HepG2 (cell line): ENCODE measurements at regions not wholly inside any gene's neighbourhood (a gene's known extent, or its start where the extent isn't known, plus 50 kb on each side); places are given as distances from the start of the nearest gene placed in this dataset.

Experiments used
- ATAC-seq: fragments of 200-7000 bp; cut with Tn5 transposase; 3 replicates; pipeline ENCODE4 v1.9.1; 2020; ENCODE audit warnings: mild to moderate bottlenecking, moderate library complexity
- BruUV-seq: library from RNA; stranded (reverse); fragments of 400-500 nt; replicated peaks from 2 replicates; lab custom pipeline; 2021; lab: Mats Ljungman, UMichigan
- CTCF ChIA-PET: fragments of 300-600 bp; formaldehyde crosslinking; extraction: SDS; loops from one replicate; lab custom pipeline; 2021; ENCODE audit warnings: low total read pairs, inconsistent platforms, low intra/inter-chr PET ratio; lab: Yijun Ruan, JAX
- POLR2A ChIA-PET: fragments of 350-600 bp; sonication (Branson Sonifier 250); formaldehyde crosslinking; loops from one replicate; lab custom pipeline; 2020; ENCODE audit warnings: antibody characterized with exemption, inconsistent platforms; lab: Yijun Ruan, JAX
- DNase-seq: peaks from one replicate; pipeline ENCODE4 v3.0.0-alpha.2; 2015; ENCODE audit warnings: low spot score
- FAIRE-seq: peaks from 3 replicates; lab custom pipeline; 2011; peaks lifted over from hg19 to GRCh38; lab: Jason Lieb, UNC
- H2AFZ ChIP-seq: one replicate; pipeline ENCODE4 v1.6.1; 2011; ENCODE audit warnings: low read length, inconsistent platforms
- H3K27ac ChIP-seq: fragments of 300-600 bp; 3 replicates; pipeline ENCODE4 v1.8.0; 2011; ENCODE audit warnings: mixed run types, mild to moderate bottlenecking, mixed read lengths, low read length, inconsistent platforms; ENCODE audit not compliant: insufficient read depth; ENCODE audit errors: extremely low read length
- H3K27me3 ChIP-seq, 2 experiments: fragments of 200-600 bp in 1 of 2; 2 replicates in 1 of 2; 3 replicates in 1 of 2; pipeline versions ENCODE4 v1.6.0 to v1.8.0; 2011; ENCODE audit warnings: low read length in 2 of 2, mild to moderate bottlenecking in 2 of 2, moderate library complexity in 2 of 2, inconsistent platforms in 1 of 2; ENCODE audit not compliant: insufficient read depth in 2 of 2, control insufficient read depth in 1 of 2
- H3K36me3 ChIP-seq, 2 experiments: fragments of 200-600 bp in 1 of 2; replicated peaks in 1 of 2; 2 replicates in 1 of 2; 3 replicates in 1 of 2; pipeline versions ENCODE4 v1.5.1 to v1.8.0; 2011; ENCODE audit warnings: low read length in 2 of 2, inconsistent platforms in 1 of 2; ENCODE audit not compliant: insufficient read depth in 2 of 2, control insufficient read depth in 1 of 2
- H3K4me1 ChIP-seq: 2 replicates; pipeline ENCODE4 v1.5.1; 2012; ENCODE audit warnings: low read length, inconsistent platforms; ENCODE audit not compliant: insufficient read depth
- H3K4me2 ChIP-seq: 2 replicates; pipeline ENCODE4 v1.6.0; 2011; ENCODE audit warnings: low read depth, low read length, inconsistent platforms
- H3K4me3 ChIP-seq, 3 experiments: fragments of 200-600 bp in 1 of 3; sonication (generic), shearing (Covaris generic) in 1 of 3; replicated peaks in 1 of 3; 2 replicates each; pipeline ENCODE4 v1.5.1; 2011 to 2016; ENCODE audit warnings: low read length in 3 of 3, inconsistent platforms in 2 of 3, low read depth in 2 of 3, mild to moderate bottlenecking in 2 of 3, control low read depth in 1 of 3, mixed read lengths in 1 of 3; ENCODE audit not compliant: insufficient read depth in 1 of 3
- H3K79me2 ChIP-seq: one replicate; pipeline ENCODE4 v1.6.1; 2011; ENCODE audit warnings: low read length, inconsistent platforms; ENCODE audit not compliant: insufficient read depth
- H3K9ac ChIP-seq: 2 replicates; pipeline ENCODE4 v1.6.0; 2011; ENCODE audit warnings: mild to moderate bottlenecking, low read depth, low read length, inconsistent platforms; ENCODE audit not compliant: insufficient read depth
- H3K9me3 ChIP-seq: 2 replicates; pipeline ENCODE4 v1.5.1; 2012; ENCODE audit warnings: mild to moderate bottlenecking, low read length
- H4K20me1 ChIP-seq: 2 replicates; pipeline ENCODE4 v1.6.0; 2011; ENCODE audit warnings: inconsistent platforms, mild to moderate bottlenecking, low read length, moderate library complexity; ENCODE audit not compliant: insufficient read depth
- EZH2 ChIP-seq: conservative IDR thresholded peaks from 2 replicates; pipeline ENCODE4 v1.6.1; 2012; ENCODE audit warnings: mild to moderate bottlenecking, low read depth, low read length, moderate library complexity
- HNF4G ChIP-seq, 2 experiments: sonication (generic) in 1 of 2; formaldehyde crosslinking in 1 of 2; IDR thresholded peaks; 2 replicates each; pipeline versions ENCODE4 v1.4.0 to v1.6.1; 2011 to 2020; ENCODE audit warnings: borderline replicate concordance in 2 of 2, low read depth in 2 of 2, mild to moderate bottlenecking in 2 of 2, low read length in 1 of 2, missing genetic modification reagents in 1 of 2, moderate library complexity in 1 of 2
- ZNF251 ChIP-seq: sonication (generic); formaldehyde crosslinking; IDR thresholded peaks from 2 replicates; pipeline ENCODE4 v1.9.0; 2021; ENCODE audit warnings: mild to moderate bottlenecking, missing genetic modification reagents
- ZNF414 ChIP-seq: sonication (generic); formaldehyde crosslinking; IDR thresholded peaks from 2 replicates; pipeline ENCODE4 v1.5.0; 2020; ENCODE audit warnings: missing genetic modification reagents
- ZNF547 ChIP-seq: sonication (generic); formaldehyde crosslinking; IDR thresholded peaks from 2 replicates; pipeline ENCODE4 v1.5.1; 2020; ENCODE audit warnings: mild to moderate bottlenecking, missing genetic modification reagents
- ZNF570 ChIP-seq: sonication (generic); formaldehyde crosslinking; IDR thresholded peaks from 2 replicates; pipeline ENCODE4 v1.4.0; 2020; ENCODE audit warnings: mild to moderate bottlenecking, missing genetic modification reagents, borderline replicate concordance
- ZNF7 ChIP-seq: IDR thresholded peaks from 2 replicates; pipeline ENCODE4 v1.6.1; 2016; ENCODE audit warnings: missing biosample characterization, missing genetic modification reagents
- WGBS: methylation state at CpG from one replicate; pipeline ENCODE4 v1.1.6; 2017; ENCODE audit warnings: low lambda C conversion rate; 5-methylcytosine and 5-hydroxymethylcytosine counted together
- in situ Hi-C: cut with HindIII; loops from 2 replicates; pipeline ENCODE4 v1.10.0; 2017; ENCODE audit warnings: low pct_unique_long_range_greater_than_20kb; ENCODE audit not compliant: extremely low pct_ligation_motif_present
- intact Hi-C: fragments of 100-400 bp; cut with micrococcal nuclease; formaldehyde crosslinking; loops from one replicate; pipeline ENCODE4 v1.10.0; 2022; ENCODE audit not compliant: unreplicated experiment
- TF ChIP-seq, protein P1 (sequence below): sonication (generic); formaldehyde crosslinking; IDR thresholded peaks from 2 replicates; pipeline ENCODE4 v1.4.0; 2020; ENCODE audit warnings: missing genetic modification reagents, mild to moderate bottlenecking, borderline replicate concordance
- TF ChIP-seq, protein P2 (sequence below): sonication (generic); formaldehyde crosslinking; IDR thresholded peaks from 2 replicates; pipeline ENCODE4 v1.5.1; 2020; ENCODE audit warnings: mild to moderate bottlenecking, missing genetic modification reagents, borderline replicate concordance
- TF ChIP-seq, protein P3 (sequence below): sonication (generic); formaldehyde crosslinking; IDR thresholded peaks from 2 replicates; pipeline ENCODE4 v1.5.1; 2020; ENCODE audit warnings: mild to moderate bottlenecking, missing genetic modification reagents, moderate library complexity

- in situ Hi-C loops (no loop called here), intact Hi-C loops (no loop called here)
- Histone ChIP-seq H4K20me1 (no peaks in the 10 kb centered on the region), H3K27ac (no peak overlapping the region), H2AFZ (no peak overlapping the region), H3K79me2 (no peaks in the 10 kb centered on the region), H3K4me3 (no peak overlapping the region), H3K9me3 (no peaks in the 10 kb centered on the region), H3K27me3 (no peaks in the 10 kb centered on the region), H3K9ac (no peak overlapping the region), H3K4me1 (no peaks in the 10 kb centered on the region), H3K4me2 (no peak overlapping the region), H3K36me3 (no peaks in the 10 kb centered on the region)
- ATAC-seq (no peak), FAIRE-seq (no peak), DNase-seq (no peak)
- WGBS = 21% methylated on average over 4 of the region's 4 CpGs
- no TSS peak for BruUV-seq
- CTCF ChIA-PET = no interaction called here
- POLR2A ChIA-PET = no interaction called here
- TF ChIP-seq ZNF251 (CRISPR knock-in tag) = no peak
- TF ChIP-seq ZNF547 (CRISPR knock-in tag) = no peak
- no peak for TF ChIP-seq ZNF414 (CRISPR knock-in tag)
- TF ChIP-seq, protein P1, sequence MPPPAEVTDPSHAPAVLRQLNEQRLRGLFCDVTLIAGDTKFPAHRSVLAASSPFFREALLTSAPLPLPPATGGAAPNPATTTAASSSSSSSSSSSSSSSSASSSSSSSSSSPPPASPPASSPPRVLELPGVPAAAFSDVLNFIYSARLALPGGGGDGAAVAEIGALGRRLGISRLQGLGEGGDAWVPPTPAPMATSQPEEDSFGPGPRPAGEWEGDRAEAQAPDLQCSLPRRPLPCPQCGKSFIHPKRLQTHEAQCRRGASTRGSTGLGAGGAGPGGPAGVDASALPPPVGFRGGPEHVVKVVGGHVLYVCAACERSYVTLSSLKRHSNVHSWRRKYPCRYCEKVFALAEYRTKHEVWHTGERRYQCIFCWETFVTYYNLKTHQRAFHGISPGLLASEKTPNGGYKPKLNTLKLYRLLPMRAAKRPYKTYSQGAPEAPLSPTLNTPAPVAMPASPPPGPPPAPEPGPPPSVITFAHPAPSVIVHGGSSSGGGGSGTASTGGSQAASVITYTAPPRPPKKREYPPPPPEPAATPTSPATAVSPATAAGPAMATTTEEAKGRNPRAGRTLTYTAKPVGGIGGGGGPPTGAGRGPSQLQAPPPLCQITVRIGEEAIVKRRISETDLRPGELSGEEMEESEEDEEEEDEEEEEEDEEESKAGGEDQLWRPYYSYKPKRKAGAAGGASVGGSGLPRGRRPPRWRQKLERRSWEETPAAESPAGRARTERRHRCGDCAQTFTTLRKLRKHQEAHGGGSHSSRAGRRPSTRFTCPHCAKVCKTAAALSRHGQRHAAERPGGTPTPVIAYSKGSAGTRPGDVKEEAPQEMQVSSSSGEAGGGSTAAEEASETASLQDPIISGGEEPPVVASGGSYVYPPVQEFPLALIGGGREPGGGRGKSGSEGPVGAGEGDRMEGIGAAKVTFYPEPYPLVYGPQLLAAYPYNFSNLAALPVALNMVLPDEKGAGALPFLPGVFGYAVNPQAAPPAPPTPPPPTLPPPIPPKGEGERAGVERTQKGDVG (CRISPR knock-in tag) = no peak
- TF ChIP-seq HNF4G (IDR thresholded peaks at IDR 0.05; ENCODE audit: borderline replicate concordance, low read depth, low read length) = no peak
- TF ChIP-seq HNF4G (CRISPR knock-in tag; IDR thresholded peaks at IDR 0.05; ENCODE audit: borderline replicate concordance, low read depth) = no peak
- TF ChIP-seq, protein P2, sequence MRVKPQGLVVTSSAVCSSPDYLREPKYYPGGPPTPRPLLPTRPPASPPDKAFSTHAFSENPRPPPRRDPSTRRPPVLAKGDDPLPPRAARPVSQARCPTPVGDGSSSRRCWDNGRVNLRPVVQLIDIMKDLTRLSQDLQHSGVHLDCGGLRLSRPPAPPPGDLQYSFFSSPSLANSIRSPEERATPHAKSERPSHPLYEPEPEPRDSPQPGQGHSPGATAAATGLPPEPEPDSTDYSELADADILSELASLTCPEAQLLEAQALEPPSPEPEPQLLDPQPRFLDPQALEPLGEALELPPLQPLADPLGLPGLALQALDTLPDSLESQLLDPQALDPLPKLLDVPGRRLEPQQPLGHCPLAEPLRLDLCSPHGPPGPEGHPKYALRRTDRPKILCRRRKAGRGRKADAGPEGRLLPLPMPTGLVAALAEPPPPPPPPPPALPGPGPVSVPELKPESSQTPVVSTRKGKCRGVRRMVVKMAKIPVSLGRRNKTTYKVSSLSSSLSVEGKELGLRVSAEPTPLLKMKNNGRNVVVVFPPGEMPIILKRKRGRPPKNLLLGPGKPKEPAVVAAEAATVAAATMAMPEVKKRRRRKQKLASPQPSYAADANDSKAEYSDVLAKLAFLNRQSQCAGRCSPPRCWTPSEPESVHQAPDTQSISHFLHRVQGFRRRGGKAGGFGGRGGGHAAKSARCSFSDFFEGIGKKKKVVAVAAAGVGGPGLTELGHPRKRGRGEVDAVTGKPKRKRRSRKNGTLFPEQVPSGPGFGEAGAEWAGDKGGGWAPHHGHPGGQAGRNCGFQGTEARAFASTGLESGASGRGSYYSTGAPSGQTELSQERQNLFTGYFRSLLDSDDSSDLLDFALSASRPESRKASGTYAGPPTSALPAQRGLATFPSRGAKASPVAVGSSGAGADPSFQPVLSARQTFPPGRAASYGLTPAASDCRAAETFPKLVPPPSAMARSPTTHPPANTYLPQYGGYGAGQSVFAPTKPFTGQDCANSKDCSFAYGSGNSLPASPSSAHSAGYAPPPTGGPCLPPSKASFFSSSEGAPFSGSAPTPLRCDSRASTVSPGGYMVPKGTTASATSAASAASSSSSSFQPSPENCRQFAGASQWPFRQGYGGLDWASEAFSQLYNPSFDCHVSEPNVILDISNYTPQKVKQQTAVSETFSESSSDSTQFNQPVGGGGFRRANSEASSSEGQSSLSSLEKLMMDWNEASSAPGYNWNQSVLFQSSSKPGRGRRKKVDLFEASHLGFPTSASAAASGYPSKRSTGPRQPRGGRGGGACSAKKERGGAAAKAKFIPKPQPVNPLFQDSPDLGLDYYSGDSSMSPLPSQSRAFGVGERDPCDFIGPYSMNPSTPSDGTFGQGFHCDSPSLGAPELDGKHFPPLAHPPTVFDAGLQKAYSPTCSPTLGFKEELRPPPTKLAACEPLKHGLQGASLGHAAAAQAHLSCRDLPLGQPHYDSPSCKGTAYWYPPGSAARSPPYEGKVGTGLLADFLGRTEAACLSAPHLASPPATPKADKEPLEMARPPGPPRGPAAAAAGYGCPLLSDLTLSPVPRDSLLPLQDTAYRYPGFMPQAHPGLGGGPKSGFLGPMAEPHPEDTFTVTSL (CRISPR knock-in tag) = no peak
- TF ChIP-seq ZNF570 = no peak
- no peak for TF ChIP-seq ZNF7 (CRISPR knock-in tag)
- TF ChIP-seq, protein P3, sequence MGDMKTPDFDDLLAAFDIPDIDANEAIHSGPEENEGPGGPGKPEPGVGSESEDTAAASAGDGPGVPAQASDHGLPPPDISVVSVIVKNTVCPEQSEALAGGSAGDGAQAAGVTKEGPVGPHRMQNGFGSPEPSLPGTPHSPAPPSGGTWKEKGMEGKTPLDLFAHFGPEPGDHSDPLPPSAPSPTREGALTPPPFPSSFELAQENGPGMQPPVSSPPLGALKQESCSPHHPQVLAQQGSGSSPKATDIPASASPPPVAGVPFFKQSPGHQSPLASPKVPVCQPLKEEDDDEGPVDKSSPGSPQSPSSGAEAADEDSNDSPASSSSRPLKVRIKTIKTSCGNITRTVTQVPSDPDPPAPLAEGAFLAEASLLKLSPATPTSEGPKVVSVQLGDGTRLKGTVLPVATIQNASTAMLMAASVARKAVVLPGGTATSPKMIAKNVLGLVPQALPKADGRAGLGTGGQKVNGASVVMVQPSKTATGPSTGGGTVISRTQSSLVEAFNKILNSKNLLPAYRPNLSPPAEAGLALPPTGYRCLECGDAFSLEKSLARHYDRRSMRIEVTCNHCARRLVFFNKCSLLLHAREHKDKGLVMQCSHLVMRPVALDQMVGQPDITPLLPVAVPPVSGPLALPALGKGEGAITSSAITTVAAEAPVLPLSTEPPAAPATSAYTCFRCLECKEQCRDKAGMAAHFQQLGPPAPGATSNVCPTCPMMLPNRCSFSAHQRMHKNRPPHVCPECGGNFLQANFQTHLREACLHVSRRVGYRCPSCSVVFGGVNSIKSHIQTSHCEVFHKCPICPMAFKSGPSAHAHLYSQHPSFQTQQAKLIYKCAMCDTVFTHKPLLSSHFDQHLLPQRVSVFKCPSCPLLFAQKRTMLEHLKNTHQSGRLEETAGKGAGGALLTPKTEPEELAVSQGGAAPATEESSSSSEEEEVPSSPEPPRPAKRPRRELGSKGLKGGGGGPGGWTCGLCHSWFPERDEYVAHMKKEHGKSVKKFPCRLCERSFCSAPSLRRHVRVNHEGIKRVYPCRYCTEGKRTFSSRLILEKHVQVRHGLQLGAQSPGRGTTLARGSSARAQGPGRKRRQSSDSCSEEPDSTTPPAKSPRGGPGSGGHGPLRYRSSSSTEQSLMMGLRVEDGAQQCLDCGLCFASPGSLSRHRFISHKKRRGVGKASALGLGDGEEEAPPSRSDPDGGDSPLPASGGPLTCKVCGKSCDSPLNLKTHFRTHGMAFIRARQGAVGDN (CRISPR knock-in tag) = no peak
- no peak for TF ChIP-seq EZH2
These were observed 558.2 kb upstream of the PFKP start for GRCh38 chr10:2509081-2509531.
